Heart left ventricle (tissue), 16 donors: ENCODE measurements at regions not wholly inside any gene's neighbourhood (a gene's known extent, or its start where the extent isn't known, plus 50 kb on each side); places are given as distances from the start of the nearest gene placed in this dataset.

Experiments
- ATAC-seq, 4 donors: fragments of 200-7000 bp; cut with Tn5 transposase; one replicate each; pipeline ENCODE4 v1.9.1; 2020 to 2022; ENCODE audit warnings: moderate library complexity in 4 of 4, mild to moderate bottlenecking in 3 of 4, moderate number of reproducible peaks in 1 of 4
- DNase-seq, 5 donors: peaks; one replicate each; pipeline ENCODE4 v3.0.0-alpha.2; 2020
- H3K27ac ChIP-seq, 12 donors: fragments of 200-600 bp; sonication (generic) in 4 of 12; one replicate each; pipeline versions ENCODE4 v1.5.0 to v1.8.0; 2016 to 2022; ENCODE audit warnings: mild to moderate bottlenecking in 2 of 12
- H3K27me3 ChIP-seq, 9 donors: fragments of 200-600 bp; sonication (generic) in 2 of 9; one replicate each; pipeline versions ENCODE4 v1.5.1 to v1.8.0; 2016 to 2022; ENCODE audit warnings: mild to moderate bottlenecking in 3 of 9
- H3K36me3 ChIP-seq, 9 donors: fragments of 200-600 bp; sonication (generic) in 2 of 9; one replicate each; pipeline versions ENCODE4 v1.5.0 to v1.8.0; 2018 to 2022; ENCODE audit warnings: mild to moderate bottlenecking in 2 of 9
- H3K4me1 ChIP-seq, 12 donors: fragments of 200-600 bp; sonication (generic) in 4 of 12; one replicate each; pipeline versions ENCODE4 v1.5.0 to v1.8.0; 2016 to 2022; ENCODE audit warnings: mild to moderate bottlenecking in 3 of 12
- H3K4me3 ChIP-seq, 12 donors: fragments of 200-600 bp; sonication (generic) in 4 of 12; one replicate each; pipeline versions ENCODE4 v1.5.0 to v1.8.0; 2017 to 2022; ENCODE audit warnings: mild to moderate bottlenecking in 9 of 12, moderate library complexity in 4 of 12
- H3K9me3 ChIP-seq, 12 donors: fragments of 200-600 bp; sonication (generic) in 4 of 12; one replicate each; pipeline versions ENCODE4 v1.5.0 to v1.8.0; 2016 to 2022; ENCODE audit warnings: mild to moderate bottlenecking in 1 of 12
- POLR2A ChIP-seq, 2 donors: fragments of 450-650 bp; IDR thresholded peaks; one replicate each; pipeline ENCODE4 v1.6.1; 2017; ENCODE audit warnings: antibody characterized with exemption in 2 of 2, mild to moderate bottlenecking in 2 of 2, moderate library complexity in 2 of 2
- WGBS, 4 donors: extraction: QIAGEN DNeasy Blood & Tissue Kit in 2 of 4; methylation state at CpG; one replicate each; pipeline versions ENCODE4 v1.1.5 to v1.1.7; 2013 to 2018; 5-methylcytosine and 5-hydroxymethylcytosine counted together
- intact Hi-C, 10 donors: fragments of 100-400 bp; cut with DNase I; formaldehyde crosslinking; loops; one replicate each; pipeline versions ENCODE4 v1.11.1 to v1.14.2; 2022
- TF ChIP-seq, protein P1 (sequence below), 12 donors: fragments of 200-600 bp; sonication (generic) in 4 of 12; IDR thresholded peaks; one replicate each; pipeline versions ENCODE4 v1.5.0 to v1.8.0; 2018 to 2022; ENCODE audit warnings: antibody characterized with exemption in 12 of 12, mild to moderate bottlenecking in 5 of 12
- donor health status: ischemic (EF 13 %, LVEDD 7.1; RV severe dilation, severe dysfunction).
- donor health status: healthy with polysubstance abuse.
- donor health status: DM: no; HTN: yes; CAD: no.
- donor health status: DM: no; HTN: no; CAD: no.
- donor health status: ischemic (EF 25% LVEDD 6.9; RV normal size, moderate dysfunction).
- donor health status: ischemic (EF 25% LVEDD 5.7; RV mildly dilated, moderate dysfunction).
- donor health status: healthy.
- donor health status: DM: yes; HTN: yes; CAD: no.
- donor health status: ischemic (EF 35%, LVEDD 5.7; RV mildly dilated, moderate dysfunction).
- donor health status: nonischemic (EF 11% LVEDD 7.7; RV severe dilation, severe dysfunction).
- donor health status: DM: yes; HTN: yes; CAD: no.
- donor health status: PGD.
- donor health status: ischemic (EF 29% LVEDD 5.4; RV normal size, mild dysfunction).
- donor health status: nonischemic (EF 23%, LVEDD 6.1; RV moderate dilation, normal function).

DNA sequence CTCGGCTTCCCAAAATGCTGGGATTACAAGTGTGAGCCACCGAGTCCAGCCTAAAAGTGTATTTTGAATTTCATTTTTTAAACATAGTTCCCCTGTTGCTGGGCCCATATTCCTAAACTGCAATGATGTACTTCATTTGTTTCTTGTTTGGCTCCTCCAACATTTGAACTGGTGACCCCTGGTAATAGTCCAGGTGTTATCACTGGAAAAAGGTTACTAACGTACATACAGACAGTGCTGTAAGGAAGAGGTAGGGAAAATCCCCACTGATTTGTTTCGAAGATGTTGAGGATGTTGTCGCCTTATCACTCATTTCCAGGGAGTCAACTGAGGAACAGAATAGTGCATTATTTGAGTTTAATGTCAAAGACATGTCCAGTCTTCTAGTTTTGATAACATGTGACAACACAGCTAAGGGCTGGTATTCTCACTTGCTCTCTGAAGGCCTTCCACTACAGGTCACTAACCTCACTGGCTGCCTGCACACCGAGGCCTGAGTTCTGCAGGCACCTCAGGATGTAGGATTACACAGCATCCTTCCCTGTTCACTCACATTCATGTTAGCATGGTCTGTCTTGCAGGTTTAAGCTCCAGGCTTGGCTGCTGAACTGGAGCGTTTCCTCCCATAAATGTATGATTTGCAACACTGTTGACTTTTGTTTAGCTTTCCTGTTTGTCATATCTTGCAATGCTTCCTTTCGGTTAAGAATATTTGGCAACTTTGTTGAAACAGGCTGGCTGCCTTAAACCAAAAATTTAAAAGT, 362.8 kb downstream of the INHBA start:
- no peaks in the 10 kb centered on the region for H3K4me1 ChIP-seq
- no peak for DNase-seq
- WGBS, 4 donors, result 65 to 76% (median 70%) methylated on average over 8 of the region's 8 CpGs
- no peak overlapping the region for H3K4me3 ChIP-seq
- H3K36me3 ChIP-seq, result no peaks in the 10 kb centered on the region
- TF ChIP-seq, protein P1, sequence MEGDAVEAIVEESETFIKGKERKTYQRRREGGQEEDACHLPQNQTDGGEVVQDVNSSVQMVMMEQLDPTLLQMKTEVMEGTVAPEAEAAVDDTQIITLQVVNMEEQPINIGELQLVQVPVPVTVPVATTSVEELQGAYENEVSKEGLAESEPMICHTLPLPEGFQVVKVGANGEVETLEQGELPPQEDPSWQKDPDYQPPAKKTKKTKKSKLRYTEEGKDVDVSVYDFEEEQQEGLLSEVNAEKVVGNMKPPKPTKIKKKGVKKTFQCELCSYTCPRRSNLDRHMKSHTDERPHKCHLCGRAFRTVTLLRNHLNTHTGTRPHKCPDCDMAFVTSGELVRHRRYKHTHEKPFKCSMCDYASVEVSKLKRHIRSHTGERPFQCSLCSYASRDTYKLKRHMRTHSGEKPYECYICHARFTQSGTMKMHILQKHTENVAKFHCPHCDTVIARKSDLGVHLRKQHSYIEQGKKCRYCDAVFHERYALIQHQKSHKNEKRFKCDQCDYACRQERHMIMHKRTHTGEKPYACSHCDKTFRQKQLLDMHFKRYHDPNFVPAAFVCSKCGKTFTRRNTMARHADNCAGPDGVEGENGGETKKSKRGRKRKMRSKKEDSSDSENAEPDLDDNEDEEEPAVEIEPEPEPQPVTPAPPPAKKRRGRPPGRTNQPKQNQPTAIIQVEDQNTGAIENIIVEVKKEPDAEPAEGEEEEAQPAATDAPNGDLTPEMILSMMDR (IDR thresholded peaks at IDR 0.05), result no peak
- TF ChIP-seq POLR2A (IDR thresholded peaks at IDR 0.05), result no peak
- no peak for ATAC-seq
- H3K27ac ChIP-seq, result no peak overlapping the region
- H3K27me3 ChIP-seq, result no peaks in the 10 kb centered on the region
- H3K9me3 ChIP-seq, result no peaks in the 10 kb centered on the region
- intact Hi-C loops, result no loop called here

DNA sequence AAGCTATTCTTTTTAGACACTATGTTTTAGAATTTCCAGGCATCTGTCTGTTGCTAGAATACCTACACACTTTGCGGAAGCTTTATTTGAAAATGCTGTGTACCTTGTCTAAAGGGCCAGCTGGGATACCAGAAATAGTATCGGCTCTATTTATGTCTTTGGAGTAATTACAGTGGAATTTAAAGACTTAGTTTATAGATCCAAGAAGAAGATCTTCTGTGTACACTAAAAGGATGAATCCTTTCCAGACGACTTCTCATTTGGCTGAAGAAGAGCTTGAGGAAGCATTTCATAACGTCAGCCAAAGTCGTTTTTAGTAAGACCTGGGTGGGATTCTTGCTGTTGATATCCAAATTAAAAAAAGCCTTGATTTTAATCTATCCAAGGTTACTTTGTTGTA, 365.9 kb downstream of the INHBA start:
- ATAC-seq (no peak), DNase-seq (no peak)
- Histone ChIP-seq H3K9me3 (no peaks in the 10 kb centered on the region), H3K36me3 (no peaks in the 10 kb centered on the region), H3K27me3 (no peaks in the 10 kb centered on the region), H3K4me1 (no peaks in the 10 kb centered on the region), H3K4me3 (no peak overlapping the region), H3K27ac (no peak overlapping the region)
- no peak for TF ChIP-seq POLR2A (IDR thresholded peaks at IDR 0.05)
- TF ChIP-seq, protein P1 (IDR thresholded peaks at IDR 0.05), result no peak
- 62 to 71% (median 64%) methylated on average over 5 of the region's 5 CpGs for WGBS, 4 donors
- intact Hi-C loops, result no loop called here

- no peaks in the 10 kb centered on the region for H3K4me1 ChIP-seq
- no peak for ATAC-seq
- WGBS, 4 donors, result 53 to 61% (median 57%) methylated on average over 2 of the region's 2 CpGs
- H3K9me3 ChIP-seq, result no peaks in the 10 kb centered on the region
- DNase-seq, result no peak
- TF ChIP-seq, protein P1 (IDR thresholded peaks at IDR 0.05), result no peak
- TF ChIP-seq POLR2A (IDR thresholded peaks at IDR 0.05), result no peak
- no peaks in the 10 kb centered on the region for H3K27me3 ChIP-seq
- H3K27ac ChIP-seq, result no peak overlapping the region
- intact Hi-C loops, result no loop called here
- H3K4me3 ChIP-seq, result no peak overlapping the region
- H3K36me3 ChIP-seq, result no peaks in the 10 kb centered on the region
Measured at GRCh38 chr7:41336455-41336952, 366.4 kb downstream of the INHBA start.

DNA sequence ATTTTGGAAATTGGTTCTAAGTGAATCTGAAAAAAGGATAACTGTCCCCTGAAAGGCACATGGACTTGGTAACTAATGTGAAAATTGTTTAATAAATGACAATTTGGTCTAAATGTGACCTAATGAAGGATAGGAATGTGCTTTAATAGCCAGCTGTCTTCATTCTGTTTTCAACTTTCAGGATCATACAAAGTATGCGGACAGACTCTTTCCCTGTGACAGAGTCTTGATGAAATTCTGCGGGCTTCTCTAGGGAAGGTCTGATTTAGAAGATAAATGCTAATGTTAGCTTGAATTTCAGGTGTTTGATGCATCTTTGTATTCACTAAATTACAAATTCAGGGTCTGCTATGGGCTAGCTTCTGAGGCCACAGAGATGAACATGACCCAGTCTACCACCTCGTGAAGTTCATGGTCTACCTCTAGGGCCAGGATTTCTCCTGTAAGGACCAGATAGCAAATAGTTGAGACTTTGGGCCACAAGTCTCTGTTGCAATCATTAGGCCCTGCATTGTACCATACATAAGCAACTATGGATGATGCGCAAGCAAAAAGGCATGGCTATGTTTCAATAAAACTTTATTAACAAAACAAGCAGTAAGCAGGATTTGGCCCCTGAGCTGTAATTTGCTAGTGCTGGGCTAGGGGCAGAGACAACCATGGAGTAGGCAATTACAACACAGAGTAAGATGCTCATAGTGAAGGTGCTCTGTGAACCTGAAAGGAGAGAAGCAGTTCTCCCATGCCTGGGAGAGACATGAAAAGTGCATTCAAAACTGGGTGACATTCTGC, 368.6 kb downstream of the INHBA start:
- no peak for ATAC-seq
- no peaks in the 10 kb centered on the region for H3K4me1 ChIP-seq
- intact Hi-C loops, result no loop called here
- no peaks in the 10 kb centered on the region for H3K27me3 ChIP-seq
- no peak for TF ChIP-seq POLR2A (IDR thresholded peaks at IDR 0.05)
- TF ChIP-seq, protein P1 (IDR thresholded peaks at IDR 0.05), result no peak
- no peak for DNase-seq
- no peak overlapping the region for H3K4me3 ChIP-seq
- H3K9me3 ChIP-seq, result no peaks in the 10 kb centered on the region
- no peaks in the 10 kb centered on the region for H3K36me3 ChIP-seq
- 81 to 88% (median 84%) methylated on average over 4 of the region's 4 CpGs for WGBS, 4 donors
- H3K27ac ChIP-seq, result no peak overlapping the region
